ENCODE measurements at regions not wholly inside any gene's neighbourhood (a gene's known extent, or its start where the extent isn't known, plus 50 kb on each side); places are given as distances from the start of the nearest gene placed in this dataset.

GRCh38 chr18:42447688-42448087 lies 492.7 kb downstream of the PIK3C3 start:
- peaks cover 0 to 30% (median 15%) of the 10 kb centered on the region in 3 donors for H3K9me3 Mint-ChIP-seq
- H3K27ac Mint-ChIP-seq = no peak overlapping the region
- H3K4me3 Mint-ChIP-seq = no peak overlapping the region
- no peaks in the 10 kb centered on the region for H3K27me3 Mint-ChIP-seq
- H3K36me3 Mint-ChIP-seq = peaks cover 1% of the 10 kb centered on the region
- H3K4me1 Mint-ChIP-seq = no peaks in the 10 kb centered on the region

DNA sequence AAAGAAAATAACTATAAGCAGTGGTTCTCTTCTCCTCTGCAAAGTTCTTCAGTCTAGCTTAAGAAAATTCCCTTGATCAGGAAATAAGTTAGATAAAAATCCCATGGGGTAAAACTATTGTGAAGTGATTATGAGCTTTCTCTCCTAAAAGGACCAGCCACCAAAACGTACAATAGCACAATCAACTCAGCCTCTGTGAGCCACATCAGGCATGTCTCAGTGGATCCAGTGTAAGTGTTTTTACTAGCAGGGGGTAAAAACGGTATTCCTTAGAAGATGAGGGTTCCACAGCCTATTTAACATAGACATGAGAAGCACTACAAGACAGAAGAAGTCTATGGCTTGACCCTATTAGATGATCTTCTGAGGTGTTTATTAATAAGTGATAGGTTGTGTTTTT lies 503.2 kb downstream of the PIK3C3 start:
- H3K27me3 Mint-ChIP-seq = no peaks in the 10 kb centered on the region
- H3K4me1 Mint-ChIP-seq = no peaks in the 10 kb centered on the region
- peaks cover 0 to 2% (median 2%) of the 10 kb centered on the region in 3 donors for H3K9me3 Mint-ChIP-seq
- H3K4me3 Mint-ChIP-seq = no peak overlapping the region
- no peaks in the 10 kb centered on the region for H3K36me3 Mint-ChIP-seq
- H3K27ac Mint-ChIP-seq = no peak overlapping the region

GRCh38 chr18:42459873-42460272 lies 504.8 kb downstream of the PIK3C3 start:
- peaks cover 0 to 2% (median 0%) of the 10 kb centered on the region in 3 donors for H3K9me3 Mint-ChIP-seq
- no peaks in the 10 kb centered on the region for H3K4me1 Mint-ChIP-seq
- no peak overlapping the region for H3K27ac Mint-ChIP-seq
- H3K36me3 Mint-ChIP-seq = no peaks in the 10 kb centered on the region
- H3K4me3 Mint-ChIP-seq = no peak overlapping the region
- H3K27me3 Mint-ChIP-seq = no peaks in the 10 kb centered on the region

GRCh38 chr18:42471885-42472284 lies 516.9 kb downstream of the PIK3C3 start:
- Mint-ChIP-seq H3K36me3 (no peaks in the 10 kb centered on the region), H3K27me3 (no peaks in the 10 kb centered on the region), H3K4me3 (no peak overlapping the region), H3K27ac (no peak overlapping the region), H3K9me3 (peaks cover 0 to 2% (median 0%) of the 10 kb centered on the region in 3 donors), H3K4me1 (no peaks in the 10 kb centered on the region)

- Mint-ChIP-seq H3K27ac (peak overlapping the region in 1 of 3 donors; percentile 71), H3K27me3 (no peaks in the 10 kb centered on the region), H3K4me3 (no peak overlapping the region), H3K9me3 (peaks cover 0 to 2% (median 0%) of the 10 kb centered on the region in 3 donors), H3K36me3 (no peaks in the 10 kb centered on the region), H3K4me1 (no peaks in the 10 kb centered on the region)
These were observed 518.6 kb downstream of the PIK3C3 start for GRCh38 chr18:42473611-42474010.

DNA sequence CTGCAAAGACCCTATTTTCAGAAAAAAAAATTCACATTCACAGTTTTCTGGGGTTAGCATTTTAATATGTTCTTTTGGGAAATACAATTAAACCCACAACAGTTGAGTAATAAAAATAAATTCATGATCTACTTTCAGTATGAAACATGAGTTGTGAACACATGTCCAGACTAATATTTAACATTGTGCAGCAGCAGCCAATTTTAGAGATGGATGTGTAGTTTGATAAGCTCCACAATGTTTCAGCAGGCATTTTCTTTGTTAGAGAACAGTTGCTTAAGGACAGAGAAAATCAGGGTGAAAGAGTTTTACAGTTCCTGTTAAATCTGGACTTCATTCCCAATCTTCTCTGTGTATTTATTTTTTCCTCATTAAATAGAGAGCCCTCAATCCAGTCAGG lies 519.5 kb downstream of the PIK3C3 start:
- Mint-ChIP-seq H3K27ac (no peak overlapping the region), H3K4me1 (no peaks in the 10 kb centered on the region), H3K9me3 (peaks cover 0 to 2% (median 0%) of the 10 kb centered on the region in 3 donors), H3K36me3 (no peaks in the 10 kb centered on the region), H3K27me3 (no peaks in the 10 kb centered on the region), H3K4me3 (no peak overlapping the region)

DNA sequence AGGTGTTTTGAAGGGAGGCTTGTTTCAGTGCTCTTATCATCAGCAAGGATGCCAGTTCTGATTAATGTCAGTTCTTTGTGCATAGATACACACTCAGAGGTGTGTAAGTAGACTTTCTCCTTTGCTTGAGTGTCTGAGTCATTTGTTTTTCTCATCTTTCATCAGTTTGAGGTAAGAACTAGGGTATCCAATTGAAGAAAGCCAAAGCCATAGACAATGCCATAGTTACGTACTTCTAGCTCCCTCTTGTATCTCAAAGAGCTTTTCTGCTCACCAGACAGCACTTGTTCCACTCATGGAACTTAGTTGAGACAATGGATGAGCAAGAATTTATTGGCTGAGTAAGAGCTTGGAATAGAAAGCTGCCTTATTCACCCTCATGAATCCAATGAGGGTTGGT lies 520.1 kb downstream of the PIK3C3 start:
- Mint-ChIP-seq H3K27me3 (no peaks in the 10 kb centered on the region), H3K27ac (no peak overlapping the region), H3K4me1 (no peaks in the 10 kb centered on the region), H3K36me3 (no peaks in the 10 kb centered on the region), H3K9me3 (peaks cover 0 to 2% (median 0%) of the 10 kb centered on the region in 3 donors), H3K4me3 (no peak overlapping the region)

DNA sequence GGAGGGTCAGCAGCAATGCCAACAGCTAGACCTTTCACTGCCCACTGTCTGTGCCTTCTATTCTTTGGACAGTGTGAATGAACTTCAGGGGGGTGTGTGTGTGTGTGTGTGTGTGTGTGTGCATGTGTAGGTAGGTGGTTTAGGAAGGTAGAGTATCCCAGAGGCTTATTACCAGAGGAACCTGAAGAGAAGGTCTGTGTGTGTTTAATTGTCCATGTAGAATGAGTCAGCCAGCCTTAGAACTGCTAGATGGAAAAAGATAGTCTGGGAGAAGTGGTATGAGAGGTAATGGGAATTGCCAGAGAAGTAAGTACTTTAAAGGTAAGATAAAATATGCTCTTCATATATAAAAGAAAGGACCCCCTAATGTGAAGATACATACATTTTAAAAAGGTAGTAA lies 522.2 kb downstream of the PIK3C3 start:
- Mint-ChIP-seq H3K27me3 (no peaks in the 10 kb centered on the region), H3K4me1 (no peaks in the 10 kb centered on the region), H3K36me3 (no peaks in the 10 kb centered on the region)

GRCh38 chr18:42480441-42480840 lies 525.4 kb downstream of the PIK3C3 start:
- H3K36me3 Mint-ChIP-seq = no peaks in the 10 kb centered on the region
- no peak overlapping the region for H3K4me3 Mint-ChIP-seq

More for the DNA sequence above, 522.2 kb downstream of the PIK3C3 start:
- no peaks in the 10 kb centered on the region for H3K9me3 Mint-ChIP-seq
- H3K27ac Mint-ChIP-seq = no peak overlapping the region
- no peak overlapping the region for H3K4me3 Mint-ChIP-seq

DNA sequence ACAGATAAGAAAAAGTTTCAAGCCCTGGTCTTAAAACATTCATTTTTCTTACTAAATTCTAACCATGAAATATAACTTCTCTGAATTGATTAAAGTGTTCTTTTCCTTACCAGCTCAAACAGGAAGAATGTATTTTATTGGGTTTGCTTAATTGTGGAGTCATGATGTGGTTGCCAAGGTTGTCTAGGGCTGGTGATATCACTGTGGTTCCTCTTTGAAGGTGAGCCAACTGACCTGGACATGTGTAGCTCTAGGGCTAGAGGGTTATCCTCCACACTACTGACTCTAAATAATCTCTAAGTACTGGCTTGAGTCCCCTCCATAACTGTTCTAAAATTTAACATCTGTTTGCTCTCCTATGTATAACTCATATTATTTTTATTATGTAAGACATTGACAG lies 529.6 kb downstream of the PIK3C3 start:
- Mint-ChIP-seq H3K36me3 (no peaks in the 10 kb centered on the region), H3K27me3 (no peaks in the 10 kb centered on the region), H3K4me3 (no peak overlapping the region), H3K9me3 (peaks cover 0 to 6% (median 2%) of the 10 kb centered on the region in 3 donors), H3K27ac (no peak overlapping the region), H3K4me1 (no peaks in the 10 kb centered on the region)

More at GRCh38 chr18:42480441-42480840, 525.4 kb downstream of the PIK3C3 start:
- Mint-ChIP-seq H3K4me1 (no peaks in the 10 kb centered on the region), H3K9me3 (peaks cover 0 to 2% (median 0%) of the 10 kb centered on the region in 3 donors), H3K27ac (no peak overlapping the region), H3K27me3 (no peaks in the 10 kb centered on the region)

- Mint-ChIP-seq H3K9me3 (peaks cover 0 to 6% (median 2%) of the 10 kb centered on the region in 3 donors), H3K4me3 (no peak overlapping the region), H3K27me3 (no peaks in the 10 kb centered on the region), H3K4me1 (no peaks in the 10 kb centered on the region), H3K36me3 (no peaks in the 10 kb centered on the region), H3K27ac (no peak overlapping the region)
These were observed 531.2 kb downstream of the PIK3C3 start for GRCh38 chr18:42486271-42486670.

DNA sequence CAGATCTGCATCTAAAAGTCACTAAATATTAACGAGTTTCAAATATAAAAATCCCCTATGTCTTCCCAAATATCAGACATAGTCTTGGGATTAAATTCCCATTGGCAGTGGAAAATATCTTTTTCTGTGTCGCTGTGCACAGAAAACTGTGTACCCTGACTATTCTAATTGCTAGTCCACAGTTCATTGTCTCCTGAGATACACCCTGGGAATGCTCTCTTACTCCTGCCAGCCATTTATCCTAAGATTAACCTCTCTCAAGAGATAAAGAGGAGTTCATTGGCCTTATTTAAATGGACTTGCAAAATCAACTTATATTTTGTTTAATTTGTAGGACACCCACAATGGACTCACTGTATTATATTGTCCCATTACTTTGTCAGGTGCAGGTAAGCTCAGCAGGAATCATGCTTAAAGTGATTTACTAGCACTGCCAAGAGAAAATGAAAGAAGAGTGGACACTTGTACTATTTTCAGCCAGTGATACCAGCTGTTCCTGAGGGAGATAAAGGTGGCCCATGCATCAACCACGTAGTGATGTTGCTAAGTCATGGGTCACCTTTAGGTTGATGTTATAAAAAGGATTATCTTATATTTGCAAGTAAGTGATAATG lies 553.8 kb downstream of the PIK3C3 start:
- Mint-ChIP-seq H3K4me3 (no peak overlapping the region), H3K4me1 (no peaks in the 10 kb centered on the region), H3K27ac (no peak overlapping the region), H3K36me3 (no peaks in the 10 kb centered on the region), H3K9me3 (peaks cover 0 to 4% (median 4%) of the 10 kb centered on the region in 3 donors), H3K27me3 (no peaks in the 10 kb centered on the region)

- no peaks in the 10 kb centered on the region for H3K27me3 Mint-ChIP-seq
- H3K36me3 Mint-ChIP-seq = no peaks in the 10 kb centered on the region
- H3K4me3 Mint-ChIP-seq = no peak overlapping the region
- H3K27ac Mint-ChIP-seq = no peak overlapping the region
- no peaks in the 10 kb centered on the region for H3K4me1 Mint-ChIP-seq
- H3K9me3 Mint-ChIP-seq = peaks cover 0 to 4% (median 4%) of the 10 kb centered on the region in 3 donors
These were observed 554.8 kb downstream of the PIK3C3 start for GRCh38 chr18:42509750-42510415.

GRCh38 chr18:42510540-42510939 lies 555.5 kb downstream of the PIK3C3 start:
- Mint-ChIP-seq H3K27me3 (no peaks in the 10 kb centered on the region), H3K9me3 (peaks cover 0 to 4% (median 4%) of the 10 kb centered on the region in 3 donors), H3K4me3 (no peak overlapping the region), H3K4me1 (no peaks in the 10 kb centered on the region), H3K36me3 (no peaks in the 10 kb centered on the region), H3K27ac (no peak overlapping the region)

DNA sequence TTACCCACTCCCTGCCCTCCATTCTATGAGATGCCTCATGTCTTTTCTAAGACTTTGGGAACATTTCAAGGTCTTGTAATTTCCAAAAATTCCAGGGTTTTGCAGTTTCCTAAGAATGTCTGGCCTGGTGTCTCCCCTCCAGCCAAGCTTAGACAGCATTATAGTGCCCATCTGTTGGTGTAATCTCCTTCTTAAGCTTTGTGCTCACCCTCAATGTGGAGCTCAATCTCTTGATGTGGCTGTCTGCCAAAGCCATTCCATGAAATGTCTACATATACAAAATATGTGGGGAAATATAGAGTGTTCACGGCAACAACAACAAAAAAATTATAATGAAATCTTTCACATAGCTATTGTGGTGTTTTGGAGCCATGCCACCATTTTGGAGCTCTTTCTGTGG lies 558.4 kb downstream of the PIK3C3 start:
- peaks cover 0 to 2% (median 0%) of the 10 kb centered on the region in 3 donors for H3K9me3 Mint-ChIP-seq
- H3K4me1 Mint-ChIP-seq = no peaks in the 10 kb centered on the region
- no peaks in the 10 kb centered on the region for H3K36me3 Mint-ChIP-seq
- no peak overlapping the region for H3K27ac Mint-ChIP-seq
- H3K4me3 Mint-ChIP-seq = no peak overlapping the region
- H3K27me3 Mint-ChIP-seq = no peaks in the 10 kb centered on the region

GRCh38 chr18:42514512-42514911 lies 559.5 kb downstream of the PIK3C3 start:
- Mint-ChIP-seq H3K4me3 (no peak overlapping the region), H3K27me3 (no peaks in the 10 kb centered on the region), H3K36me3 (no peaks in the 10 kb centered on the region), H3K27ac (no peak overlapping the region), H3K4me1 (no peaks in the 10 kb centered on the region), H3K9me3 (peaks cover 0 to 2% (median 0%) of the 10 kb centered on the region in 3 donors)
